ENCODE measurements at regions not wholly inside any gene's neighbourhood (a gene's known extent, or its start where the extent isn't known, plus 50 kb on each side); places are given as distances from the start of the nearest gene placed in this dataset.

- TF ChIP-seq CTCF (IDR thresholded peaks at IDR 0.05) (no peak), POLR2A (IDR thresholded peaks at IDR 0.05) (no peak)
These were observed 56.0 kb upstream of the CNIH3 start for GRCh38 chr1:224559981-224560728.
